GM21360 (cell line): ENCODE measurements at regions not wholly inside any gene's neighbourhood (a gene's known extent, or its start where the extent isn't known, plus 50 kb on each side); places are given as distances from the start of the nearest gene placed in this dataset.

Experiments used
- ATAC-seq: cut with Tn5 transposase; IDR thresholded peaks from one replicate; pipeline ENCODE4 v1.9.1; 2021; ENCODE audit warnings: mild to moderate bottlenecking, moderate library complexity; ENCODE audit not compliant: unreplicated experiment

DNA sequence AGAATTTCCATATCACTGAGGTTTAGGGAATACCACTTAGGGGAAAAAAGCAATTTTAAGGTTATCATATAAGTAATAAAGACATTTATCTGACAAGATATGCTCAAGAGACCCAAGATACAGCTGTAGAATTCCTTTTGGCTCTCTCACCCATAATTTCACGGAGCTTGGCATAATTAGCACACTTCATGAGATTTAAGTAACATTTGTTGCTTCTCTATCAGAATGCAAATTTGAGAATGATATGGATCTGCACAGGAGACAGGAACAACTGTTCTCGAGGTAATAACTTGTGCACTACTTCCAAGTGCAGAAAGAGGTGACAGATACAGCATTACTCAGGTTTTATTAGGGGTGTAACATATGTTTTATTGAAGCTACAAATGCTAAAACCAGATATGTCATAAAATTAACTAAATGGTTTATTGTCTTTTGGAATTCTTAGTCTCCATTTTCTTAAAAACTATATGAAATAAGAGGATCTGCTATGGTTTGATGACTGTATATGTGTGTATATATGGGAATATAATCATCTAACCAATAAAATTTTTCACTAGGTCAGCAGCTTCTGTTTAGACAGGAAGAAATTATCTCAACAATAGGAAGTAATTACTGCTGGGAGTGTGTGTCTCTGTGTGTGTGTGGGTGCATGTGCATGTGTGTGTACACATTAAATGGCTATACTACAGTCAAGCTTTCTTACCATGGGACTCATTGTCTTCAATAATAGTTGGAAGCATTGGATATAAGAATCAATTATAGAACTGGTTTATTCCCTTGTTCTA, 401.3 kb downstream of the PCDH17 start:
- no peak for ATAC-seq

DNA sequence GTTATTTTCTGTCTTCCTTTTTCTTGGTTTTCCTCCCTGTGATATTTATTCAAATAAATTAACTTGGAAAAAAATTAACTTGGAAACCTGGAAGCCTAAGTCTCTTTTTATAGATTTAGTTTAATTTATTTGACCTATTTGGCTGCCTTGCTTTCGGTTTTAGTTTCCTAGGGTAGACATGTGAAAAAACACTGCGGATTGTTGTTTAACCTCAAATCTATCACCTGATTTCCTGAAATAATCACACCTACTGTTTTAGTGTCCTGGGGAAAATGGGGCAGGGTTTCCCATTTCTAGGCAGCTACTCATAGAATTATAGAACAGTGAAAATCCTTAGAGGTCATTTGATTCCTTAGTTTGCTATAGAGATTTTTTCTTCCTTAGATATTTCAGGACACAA, 412.4 kb downstream of the PCDH17 start:
- ATAC-seq, result no peak

DNA sequence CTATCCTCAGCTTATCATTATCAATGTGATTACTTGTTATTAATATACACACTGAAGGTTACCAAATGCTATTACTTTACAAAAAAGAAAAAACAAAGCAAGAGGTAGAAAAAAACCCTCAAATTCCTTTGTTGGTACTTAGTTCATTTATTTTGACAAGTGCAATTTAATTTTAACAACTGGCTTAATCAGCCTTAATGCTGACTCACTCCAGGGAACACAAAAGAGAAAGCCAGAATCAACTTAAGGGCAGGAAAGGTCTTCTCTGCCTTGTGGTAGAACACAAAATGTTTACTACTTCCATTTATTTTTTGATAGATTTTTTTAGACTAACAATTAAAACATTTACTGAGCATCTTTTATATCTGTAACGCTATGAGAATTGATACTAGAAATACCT, 417.1 kb downstream of the PCDH17 start:
- ATAC-seq, result no peak

DNA sequence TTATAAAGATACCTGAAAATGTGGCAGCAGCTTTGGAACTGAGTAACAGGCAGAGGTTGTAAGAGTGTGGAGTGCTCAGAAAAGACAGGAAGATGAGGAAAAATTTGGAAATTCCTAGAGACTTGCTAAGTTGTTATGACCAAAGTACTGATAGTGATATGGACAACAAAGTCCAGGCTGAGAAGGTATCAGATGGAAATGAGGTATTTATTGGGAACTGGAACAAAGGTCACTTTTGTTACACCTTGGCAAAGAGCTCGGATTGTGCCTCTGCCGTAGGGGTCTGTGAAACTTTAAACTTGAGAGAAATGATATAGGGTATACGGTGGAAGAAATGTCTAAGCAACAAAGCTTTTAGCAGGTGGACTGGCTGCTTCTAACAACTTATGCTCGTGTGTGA, 419.9 kb downstream of the PCDH17 start:
- no peak for ATAC-seq

DNA sequence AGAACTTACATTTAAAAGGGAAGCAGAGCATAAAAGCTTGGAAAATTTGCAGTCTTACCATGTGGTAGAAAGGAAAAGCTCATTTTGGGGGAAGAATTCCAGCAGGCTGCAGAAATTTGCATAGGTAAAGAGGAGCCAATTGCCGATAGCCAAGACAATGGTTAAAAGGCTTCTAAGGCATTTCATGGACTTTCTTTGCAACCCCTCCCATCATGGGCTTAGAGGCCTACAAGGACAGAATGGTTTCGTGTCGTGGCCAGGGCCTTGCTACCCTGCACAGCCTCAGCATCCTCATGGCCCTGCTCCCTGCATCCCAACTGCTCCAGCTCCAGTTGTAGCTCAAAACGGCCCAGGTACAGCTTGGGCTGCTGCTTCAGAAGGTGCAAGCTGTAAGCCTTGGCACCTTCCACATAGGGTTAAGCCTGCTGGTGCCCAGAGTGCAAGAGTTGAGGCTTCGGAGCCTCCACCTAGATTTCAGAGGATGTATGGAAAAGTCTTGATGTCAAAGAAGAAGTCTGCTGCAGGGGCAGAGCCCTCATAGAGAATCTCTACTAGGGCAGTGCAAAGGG, 420.3 kb downstream of the PCDH17 start:
- ATAC-seq, result no peak

DNA sequence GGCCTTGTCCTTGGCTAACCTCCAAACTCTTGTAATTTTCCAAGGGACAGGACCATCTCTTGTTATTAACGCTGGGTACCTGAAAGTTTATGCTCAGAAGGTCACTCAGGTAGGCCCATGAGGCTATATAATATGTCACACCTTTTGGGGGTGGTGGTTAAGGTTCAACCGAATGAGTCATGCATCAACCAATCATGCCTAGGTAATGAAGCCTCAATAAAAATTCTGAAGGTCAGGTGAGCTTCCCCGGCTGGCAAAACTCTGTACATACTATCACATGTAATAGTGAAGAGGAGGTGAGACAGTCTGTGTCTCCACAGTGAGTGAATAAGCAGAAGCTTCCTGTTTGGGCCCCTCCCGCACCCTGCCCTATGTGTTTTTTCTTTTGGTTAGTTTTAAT, 424.9 kb downstream of the PCDH17 start:
- ATAC-seq, result no peak

DNA sequence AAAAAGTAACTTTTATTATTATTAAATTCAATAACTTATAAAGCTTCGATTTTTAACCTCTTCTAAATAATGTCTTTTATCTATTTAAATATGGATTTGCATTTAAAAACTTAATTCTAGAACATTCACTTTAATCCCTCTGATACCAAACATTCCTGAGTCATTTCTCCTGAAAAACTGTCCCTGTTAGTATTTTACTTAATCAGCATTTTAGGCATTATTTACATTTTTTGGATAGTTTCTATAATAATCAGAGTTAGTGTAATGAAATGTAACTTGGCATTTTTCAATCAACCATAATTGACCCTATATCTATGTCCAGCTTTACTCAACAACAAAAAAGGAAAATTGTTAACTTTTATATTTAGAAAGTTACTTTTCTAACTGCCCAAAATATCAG, 428.1 kb downstream of the PCDH17 start:
- ATAC-seq, result no peak

DNA sequence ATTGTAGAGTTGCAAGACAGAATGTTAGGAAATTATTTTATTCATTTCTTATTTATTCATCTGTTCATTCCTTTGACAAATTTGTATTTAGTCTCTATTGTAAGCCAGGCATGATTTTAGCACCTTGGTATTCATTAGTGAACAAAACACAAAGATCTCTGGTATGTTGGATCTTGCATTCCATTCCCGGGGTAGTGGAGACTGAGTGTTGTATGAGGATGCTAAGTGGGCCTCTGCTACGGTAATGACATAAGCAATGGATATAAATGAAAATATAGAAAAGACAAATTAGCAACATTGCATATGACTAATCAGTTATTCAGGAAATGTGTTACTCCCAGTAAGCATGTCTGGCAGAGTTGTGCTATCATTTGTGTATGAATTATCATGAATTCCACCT, 449.3 kb downstream of the PCDH17 start:
- no peak for ATAC-seq

DNA sequence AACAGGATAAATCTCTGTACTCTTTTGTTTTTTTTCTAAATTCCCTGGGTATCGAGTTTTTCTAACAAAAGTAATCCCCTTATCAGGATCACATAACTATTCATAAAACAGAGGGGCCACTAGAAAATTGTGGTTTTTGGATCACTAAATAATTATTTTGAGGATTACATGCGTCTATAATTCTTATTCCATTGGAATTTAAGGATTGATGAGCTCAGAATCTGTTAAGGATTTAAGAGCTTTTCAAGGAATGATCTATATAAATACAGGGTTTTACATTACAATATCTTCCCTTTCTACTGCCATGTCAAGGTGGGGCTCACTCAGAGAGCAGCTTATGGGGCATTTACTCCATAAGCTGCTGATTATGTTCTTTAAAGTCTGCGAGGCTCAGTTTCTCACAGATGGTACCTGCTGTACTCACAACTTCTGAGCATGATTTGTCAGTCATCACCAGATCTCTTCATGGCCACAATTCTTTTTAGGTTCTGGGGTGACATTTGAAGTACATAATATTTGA, 449.8 kb downstream of the PCDH17 start:
- no peak for ATAC-seq

DNA sequence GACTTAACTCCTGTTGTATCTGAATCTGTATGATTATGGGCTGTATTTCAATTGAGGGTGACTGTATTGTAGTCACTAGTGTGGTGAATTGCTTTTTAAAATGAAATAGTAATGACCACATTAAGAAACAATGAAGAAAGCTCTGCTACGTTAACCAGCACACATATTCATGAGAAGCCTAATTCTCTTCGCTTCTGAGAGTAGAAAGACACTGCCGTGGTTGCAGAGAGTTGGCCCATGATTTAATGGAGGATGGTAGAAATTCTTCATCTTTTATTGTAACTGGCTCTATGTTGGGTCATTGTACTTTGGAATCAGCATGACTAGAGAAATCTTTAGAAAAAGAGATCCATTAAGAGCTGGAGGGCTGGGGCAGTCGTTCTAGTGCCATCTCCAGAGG, 451.5 kb downstream of the PCDH17 start:
- ATAC-seq, result no peak

DNA sequence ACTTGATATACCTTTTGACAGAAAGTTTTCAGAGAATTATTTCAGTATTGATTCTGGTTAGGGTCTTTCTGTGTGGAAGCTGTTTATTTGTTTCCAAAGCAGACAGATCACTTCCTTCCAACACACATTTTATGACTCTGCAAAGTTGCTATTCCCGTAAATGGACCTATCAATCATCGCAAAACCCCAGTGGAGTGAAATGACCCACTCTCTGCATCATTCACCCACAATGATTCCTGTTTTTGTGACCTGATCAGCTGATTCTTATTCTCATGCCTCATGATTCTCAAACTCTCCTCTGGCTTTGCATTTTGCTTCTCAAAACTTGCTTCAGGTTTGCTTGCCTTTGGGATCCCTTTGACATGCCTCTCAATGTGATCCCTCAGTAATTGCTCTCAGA, 453.7 kb downstream of the PCDH17 start:
- ATAC-seq, result no peak

DNA sequence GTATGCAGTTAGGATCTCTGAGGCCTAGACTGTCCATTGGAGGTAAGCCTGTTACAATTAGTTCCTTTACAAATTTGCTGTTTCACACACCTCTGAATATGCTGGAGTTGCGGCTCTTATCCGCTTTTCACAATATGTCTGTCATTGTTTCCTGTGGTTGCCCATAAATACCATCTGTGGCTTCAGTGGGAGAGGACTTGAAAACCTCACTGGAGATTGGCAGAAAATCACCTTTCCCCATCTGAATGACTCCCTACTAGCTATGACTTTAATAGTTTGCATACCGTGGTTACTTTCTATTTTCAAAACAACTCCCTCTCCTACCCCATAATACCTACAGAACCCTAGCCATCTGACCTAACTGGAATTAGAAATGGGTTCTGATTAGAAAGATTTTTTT, 454.3 kb downstream of the PCDH17 start:
- no peak for ATAC-seq

DNA sequence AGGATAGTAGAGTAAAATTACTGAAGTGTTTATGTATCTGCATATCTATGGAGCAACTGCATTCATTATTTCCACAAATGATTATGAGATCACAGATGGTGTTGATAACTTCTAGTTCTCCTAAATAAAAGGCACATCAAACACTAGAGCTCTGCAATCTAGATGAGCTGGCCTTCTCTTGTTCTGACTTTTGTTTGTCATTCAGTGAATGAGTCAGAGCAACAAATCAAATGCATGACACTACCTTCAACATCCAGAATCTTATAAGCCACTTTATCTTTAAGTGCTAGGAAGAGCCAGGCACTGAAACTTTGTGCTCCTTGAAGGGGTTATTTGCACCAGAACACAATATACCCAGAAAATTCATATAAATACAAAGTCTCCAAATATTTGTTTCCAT, 456.0 kb downstream of the PCDH17 start:
- no peak for ATAC-seq

DNA sequence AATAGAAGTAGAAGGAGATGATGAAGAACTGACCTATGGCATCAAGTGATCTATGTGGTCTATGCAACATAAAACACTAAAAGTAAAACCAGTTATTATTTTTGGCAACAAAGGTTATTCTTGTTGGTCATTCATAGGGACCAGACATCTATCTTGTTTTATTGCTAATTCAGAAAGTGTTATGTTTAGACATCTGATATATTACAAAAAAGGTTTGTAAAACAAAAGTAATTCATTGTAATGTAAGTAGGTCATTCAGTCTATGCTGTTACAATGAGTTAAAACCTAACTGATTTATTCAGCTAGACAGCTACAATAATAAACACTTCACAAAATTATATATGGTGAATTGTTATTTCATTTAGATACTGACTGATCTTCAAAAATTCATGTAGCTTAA, 461.9 kb downstream of the PCDH17 start:
- no peak for ATAC-seq

DNA sequence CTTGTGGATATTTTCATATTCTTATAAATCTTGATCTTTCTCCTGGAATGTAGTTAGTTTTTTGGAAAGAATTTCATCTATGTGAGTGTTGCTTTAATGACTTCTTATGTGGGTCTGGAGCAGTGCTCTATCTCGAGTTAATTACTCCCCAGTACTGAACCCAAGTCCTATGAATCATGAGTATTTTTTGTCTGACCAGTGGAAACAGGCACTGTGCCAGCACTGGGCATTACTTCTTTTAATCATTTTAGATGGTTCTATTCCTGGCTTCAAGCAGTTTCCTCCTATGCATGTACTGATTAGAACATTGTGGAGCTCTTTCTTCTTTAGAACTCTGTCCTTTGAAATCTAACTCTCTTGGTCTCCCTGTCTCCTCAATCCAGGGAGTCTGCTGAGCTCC, 466.3 kb downstream of the PCDH17 start:
- ATAC-seq, result no peak

DNA sequence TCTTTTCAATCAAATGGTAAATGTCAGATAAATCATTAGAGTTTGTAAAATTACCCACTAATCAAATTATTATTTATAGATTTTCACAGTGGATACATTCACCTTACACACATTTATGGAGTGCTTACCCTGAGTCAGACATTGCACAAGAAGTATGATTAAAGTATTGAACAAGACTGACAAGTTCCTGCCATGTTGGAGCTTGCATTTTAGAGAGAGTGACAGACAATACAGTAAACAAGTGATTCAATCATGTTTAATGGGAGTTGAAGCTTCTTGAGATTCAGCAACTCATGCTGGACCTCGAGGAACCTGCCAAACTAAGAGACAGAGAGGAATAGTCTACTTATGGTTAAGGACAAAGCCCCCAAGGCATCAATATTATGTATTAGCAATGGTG, 487.8 kb downstream of the PCDH17 start:
- ATAC-seq, result no peak

DNA sequence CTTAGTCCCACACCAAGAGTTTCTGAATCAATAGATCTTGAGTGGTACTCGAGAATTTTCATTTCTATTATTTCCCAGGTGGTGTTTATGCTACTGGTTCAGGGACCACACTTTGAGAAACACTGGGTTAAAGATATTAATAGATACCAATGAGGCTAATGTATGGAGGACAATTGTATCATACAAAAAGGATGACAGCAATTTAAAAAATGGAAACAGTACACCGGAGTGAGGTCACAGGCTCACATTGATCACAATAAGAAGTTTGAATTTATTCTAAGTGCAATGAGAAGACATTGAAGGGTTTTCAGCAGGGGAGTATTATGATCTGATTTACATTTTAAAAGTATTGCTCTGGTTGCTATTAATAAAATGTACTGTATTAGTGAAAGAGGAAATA, 488.3 kb downstream of the PCDH17 start:
- no peak for ATAC-seq

DNA sequence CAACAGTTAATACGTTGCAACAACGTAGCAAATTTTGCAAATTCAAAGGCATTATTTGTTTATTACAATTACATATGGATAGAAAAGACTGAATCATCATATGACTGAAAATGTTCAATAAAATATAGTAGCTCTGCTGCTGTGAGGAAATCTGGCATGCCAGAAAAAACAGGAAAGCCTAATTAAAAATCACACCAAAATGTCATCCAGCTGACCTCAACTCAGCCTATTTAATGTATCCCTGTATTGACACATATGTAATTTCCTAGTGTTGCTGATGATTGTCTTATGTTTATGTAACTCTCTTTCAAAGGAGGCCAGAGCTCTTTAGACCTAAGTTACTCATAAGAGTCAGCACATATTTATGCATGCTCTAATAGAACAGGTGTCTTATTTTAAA, 495.0 kb downstream of the PCDH17 start:
- no peak for ATAC-seq

DNA sequence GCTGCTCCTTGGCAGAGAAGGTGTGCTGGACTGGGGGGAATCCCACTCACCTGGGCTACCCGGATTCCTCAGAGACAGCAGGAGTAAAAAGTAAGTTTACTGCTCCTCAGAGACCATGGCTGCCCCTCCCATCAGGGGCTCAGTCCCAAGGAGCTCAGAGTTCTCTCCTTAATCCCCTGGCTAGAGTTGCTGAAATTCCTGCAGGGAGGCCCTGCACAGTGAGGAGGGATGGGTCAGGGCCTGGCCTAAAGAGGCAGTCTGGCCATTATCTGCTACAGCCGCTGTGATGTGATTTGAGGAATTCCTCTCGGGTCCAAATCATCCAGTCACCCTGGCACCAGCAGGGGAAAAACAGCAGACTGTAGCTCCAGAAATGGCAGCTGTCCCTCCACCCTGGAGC, 502.5 kb downstream of the PCDH17 start:
- no peak for ATAC-seq

DNA sequence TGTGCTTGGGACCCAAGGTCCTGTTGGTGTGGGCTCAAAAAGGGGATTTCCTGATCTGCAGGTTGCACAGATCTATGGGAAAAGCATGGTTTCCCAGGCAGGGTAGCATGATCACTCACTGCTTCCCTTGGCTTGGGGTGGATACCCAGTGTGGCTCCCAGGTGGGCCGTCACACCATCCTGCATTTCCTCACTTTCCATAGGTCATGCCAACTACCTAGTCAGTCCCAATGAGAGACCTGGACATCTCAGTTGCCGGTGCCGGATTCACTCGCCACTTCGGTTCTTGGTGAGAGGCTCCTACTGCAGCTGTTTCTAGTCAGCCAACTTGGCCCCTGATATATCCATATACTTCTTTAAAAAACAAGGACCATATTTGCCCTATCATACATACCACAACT, 503.0 kb downstream of the PCDH17 start:
- no peak for ATAC-seq

DNA sequence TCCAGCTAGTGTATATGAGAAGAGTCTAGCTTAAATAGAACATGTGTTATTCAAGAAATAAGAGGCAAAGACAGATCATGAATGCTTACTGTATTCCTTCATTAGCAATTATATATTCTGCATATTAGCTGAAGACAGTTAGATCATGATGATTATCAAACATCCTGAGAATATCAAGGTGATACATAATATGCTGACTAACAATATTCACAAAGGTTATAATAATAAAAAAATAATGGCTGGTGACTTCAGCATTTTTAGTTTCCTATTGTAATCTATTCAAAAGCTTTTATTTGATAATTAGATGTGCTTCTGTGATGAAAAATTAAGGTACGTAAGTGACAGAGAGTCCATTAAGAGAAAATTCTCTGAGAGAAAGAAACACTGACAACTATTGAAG, 511.4 kb downstream of the PCDH17 start:
- no peak for ATAC-seq

DNA sequence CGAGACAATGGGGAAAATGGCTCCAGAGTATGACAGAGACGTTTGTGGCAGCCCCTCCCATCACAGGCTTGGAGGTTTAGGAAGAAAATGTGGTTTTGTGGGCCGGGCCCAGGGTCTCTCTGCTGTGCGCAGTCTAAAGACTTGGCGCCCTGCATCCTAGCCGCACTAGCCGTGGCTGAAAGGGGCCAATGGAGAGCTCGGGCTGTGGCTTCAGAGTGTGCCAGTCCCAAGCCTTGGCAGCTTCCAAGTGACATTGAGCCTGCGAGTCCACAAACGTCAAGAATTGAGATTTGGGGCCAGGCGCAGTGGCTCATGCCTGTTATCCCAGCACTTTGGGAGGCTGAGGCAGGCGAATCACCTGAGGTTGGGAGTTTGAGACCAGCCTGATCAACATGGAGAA, 513.1 kb downstream of the PCDH17 start:
- ATAC-seq, result no peak

DNA sequence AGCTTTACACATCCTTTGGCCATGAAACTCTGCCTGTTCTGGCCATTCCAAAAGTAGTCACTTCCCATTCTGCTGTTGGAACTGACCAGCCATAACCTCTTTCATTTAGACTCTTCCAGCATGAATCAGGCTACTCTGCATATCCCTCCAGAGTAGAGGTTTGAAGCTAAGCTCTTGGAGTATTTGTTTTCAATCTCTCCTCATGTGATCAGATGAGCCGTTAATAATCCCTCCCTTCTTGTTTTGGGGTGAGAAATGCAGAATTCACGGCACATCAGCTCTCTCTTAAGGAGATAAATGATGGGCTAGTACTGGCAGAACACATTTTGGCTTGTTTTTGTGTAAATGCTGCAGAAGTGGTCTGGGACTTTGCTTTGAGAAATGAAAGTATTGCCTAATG, 519.9 kb downstream of the PCDH17 start:
- ATAC-seq, result no peak
